NCI-H2171 (cell line): ENCODE measurements at regions not wholly inside any gene's neighbourhood (a gene's known extent, or its start where the extent isn't known, plus 50 kb on each side); places are given as distances from the start of the nearest gene placed in this dataset.

ENCODE experiments used
- DNase-seq: peaks from one replicate; lab custom pipeline; 2025; lab: John Stamatoyannopoulos, UW

DNA sequence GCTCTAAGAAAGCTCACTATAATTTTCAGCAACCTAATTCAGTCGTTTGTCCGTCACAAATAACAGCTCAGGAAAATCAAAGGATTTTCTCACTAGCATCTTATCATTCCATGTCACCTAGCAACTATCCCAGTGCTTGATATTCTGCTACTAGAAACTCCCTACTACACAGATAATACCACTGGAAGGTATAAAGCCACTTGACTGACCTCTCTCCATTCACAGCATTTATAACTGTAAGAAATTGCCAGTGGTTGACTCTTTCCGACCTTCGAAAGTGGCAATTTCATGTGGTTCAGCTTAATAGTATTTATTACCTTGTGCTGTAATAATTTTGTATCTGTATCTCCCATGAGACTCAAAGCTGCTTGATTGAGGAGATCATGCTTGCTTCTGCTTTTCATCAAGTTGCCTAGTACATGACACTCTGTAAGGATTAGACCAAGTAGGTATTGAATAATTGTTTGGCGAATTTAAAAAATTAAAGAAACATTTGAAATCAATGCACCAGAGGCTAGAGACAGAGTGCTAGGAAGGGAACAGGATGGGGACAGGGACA, 79.6 kb upstream of the TACR1 start:
- DNase-seq, result no peak

DNA sequence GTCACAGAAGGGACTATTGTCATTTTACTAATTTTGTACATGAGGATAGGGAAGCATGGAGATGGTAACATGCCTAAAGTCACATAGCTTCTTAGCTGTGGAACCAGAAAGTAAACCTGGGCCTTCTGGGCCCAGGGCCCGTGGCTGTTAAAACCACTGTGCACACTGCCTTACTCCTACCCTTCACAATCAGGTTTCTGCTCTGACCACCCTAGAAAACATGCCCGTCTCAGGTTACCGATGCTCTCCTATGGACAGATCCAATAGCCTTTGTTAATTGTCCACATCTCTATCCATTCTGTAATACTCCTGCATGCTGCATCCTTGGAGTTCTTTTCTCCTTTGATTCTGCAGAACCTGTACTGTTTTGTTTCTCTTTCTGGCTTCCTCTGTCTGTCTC, 79.0 kb upstream of the TACR1 start:
- DNase-seq, result no peak

DNA sequence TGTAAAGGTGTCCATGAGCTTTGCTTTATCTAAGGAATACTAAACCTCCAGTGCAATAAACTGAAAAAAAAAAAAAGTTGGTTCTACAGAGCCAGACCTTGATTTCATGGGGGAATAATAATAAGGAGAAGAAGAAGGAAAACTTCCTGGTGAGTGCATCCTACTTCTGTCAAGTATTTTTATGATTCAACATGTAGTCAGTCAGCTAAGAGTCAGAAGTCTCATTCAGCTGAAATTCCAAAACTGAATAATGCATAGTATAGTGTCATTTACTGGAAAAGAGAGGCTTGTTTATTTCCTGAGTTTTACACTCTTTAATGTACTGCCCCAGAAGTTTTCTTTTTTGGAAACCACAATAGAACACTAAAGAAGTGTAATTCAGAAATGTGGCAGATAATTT, 77.8 kb upstream of the TACR1 start:
- DNase-seq, result no peak

DNA sequence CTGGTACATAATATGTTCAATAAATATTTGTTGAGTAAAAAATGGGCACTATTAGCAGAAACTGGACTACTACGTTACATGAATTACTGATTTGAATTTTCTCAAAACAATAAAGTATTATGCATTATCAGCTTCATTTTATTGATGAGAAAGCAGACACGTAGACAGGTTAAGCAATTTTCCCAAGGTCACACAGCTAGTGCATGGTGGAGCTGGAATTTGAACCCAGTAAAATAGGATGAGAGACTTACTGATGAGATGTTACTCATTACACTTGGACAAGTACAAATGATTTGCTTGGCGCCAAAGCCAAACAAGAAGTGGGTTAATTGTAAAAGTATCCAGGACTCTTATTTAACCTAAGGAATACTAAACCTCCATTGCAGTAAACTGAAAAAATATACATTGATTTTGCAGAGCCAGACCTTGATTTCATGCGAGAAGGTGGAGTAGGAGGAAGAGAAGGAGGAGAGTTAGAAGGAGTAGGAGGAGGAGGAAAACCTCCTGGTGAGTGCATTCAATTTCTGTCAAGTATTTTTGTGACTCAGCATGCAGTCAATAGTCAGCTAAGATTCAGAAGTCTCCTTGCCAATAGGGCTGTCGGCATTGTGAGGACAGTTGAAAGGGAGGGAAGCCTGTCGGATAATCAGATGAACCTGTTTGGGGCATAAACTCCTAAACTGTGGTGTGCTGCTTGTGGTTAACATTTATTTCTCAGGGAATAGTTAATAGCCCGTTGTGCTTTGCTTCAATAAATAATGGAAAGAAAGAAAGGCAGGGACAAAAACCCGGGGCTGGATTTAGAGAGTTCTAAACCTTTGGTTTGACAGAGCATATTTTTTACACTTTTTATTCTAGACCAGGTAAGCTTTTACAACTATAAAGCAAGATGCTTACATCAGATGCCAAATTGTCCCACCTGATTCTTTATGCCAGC, 77.0 kb upstream of the TACR1 start:
- no peak for DNase-seq

DNA sequence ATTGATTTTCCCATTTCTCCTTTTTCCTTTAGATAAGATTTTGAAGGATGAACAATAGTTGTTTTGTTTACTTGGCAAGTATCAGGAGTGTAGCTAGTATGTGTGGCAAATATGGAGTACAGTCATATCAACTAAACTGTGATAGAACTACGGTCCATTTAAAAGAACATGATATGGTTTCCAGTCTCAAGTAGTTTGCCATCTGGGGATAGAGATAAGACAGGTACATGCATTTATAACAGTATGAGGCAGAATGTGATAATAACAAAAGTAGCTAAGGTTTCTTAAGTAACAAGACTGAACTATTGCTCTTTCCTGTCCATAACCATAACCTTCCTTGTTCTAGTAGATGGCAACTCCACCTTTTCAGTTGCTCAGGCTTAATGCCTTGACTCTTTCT, 75.6 kb upstream of the TACR1 start:
- DNase-seq, result no peak

DNA sequence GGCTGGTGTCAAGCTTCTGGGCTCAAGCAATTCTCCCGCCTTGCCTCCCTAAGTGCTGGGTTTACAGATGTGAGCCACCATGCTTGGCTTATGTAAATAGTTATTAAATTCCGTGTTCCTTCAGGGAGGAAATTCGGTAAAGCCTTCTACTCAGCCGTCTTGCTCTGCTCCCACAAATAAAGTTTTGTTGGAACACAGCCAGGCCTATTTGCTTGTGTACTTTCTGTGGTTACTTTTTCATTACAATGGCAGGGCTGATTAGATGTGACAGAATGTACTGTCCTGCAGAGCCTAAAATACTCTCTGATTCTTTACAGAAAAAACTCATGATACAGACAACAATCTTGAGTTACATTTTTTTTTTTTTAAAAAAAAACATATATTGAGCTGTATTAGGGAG, 68.8 kb upstream of the TACR1 start:
- no peak for DNase-seq

DNA sequence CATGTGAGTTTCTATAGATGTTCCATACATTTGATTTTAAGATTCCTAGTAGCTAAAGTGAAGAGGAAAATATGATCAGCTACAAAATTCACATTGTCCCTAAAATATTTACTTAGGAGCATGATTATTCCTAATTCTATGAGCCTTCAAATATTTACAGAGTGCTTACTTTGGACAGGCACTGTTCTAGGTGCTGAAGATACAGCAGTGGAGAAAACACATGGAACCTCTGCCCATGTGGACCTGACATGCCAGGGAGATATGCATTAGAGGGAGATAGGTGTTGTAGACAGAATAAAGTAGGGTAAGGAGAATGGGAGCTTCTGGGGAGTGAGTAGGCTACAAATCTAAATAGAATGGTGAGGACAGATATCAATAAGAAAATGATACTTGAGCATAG, 62.6 kb upstream of the TACR1 start:
- DNase-seq, result no peak

DNA sequence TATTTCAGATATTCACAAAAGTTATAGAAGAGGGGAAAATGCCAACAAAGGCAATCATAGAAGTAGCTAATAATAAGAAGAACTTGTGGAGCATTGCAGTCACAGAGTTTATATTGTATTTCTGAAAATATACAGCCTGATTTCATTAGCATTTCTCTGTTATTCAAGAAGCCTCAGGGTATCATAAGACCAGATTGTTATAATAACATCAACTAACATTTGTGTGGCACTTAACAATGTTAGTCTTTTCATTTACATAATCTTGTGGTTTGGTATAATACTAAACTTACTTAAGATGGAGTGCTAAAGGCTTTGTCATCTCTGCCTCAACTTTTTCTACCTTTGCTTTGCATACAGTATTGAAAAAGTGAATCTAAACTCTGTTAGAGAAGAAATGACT, 61.6 kb upstream of the TACR1 start:
- DNase-seq, result no peak

DNA sequence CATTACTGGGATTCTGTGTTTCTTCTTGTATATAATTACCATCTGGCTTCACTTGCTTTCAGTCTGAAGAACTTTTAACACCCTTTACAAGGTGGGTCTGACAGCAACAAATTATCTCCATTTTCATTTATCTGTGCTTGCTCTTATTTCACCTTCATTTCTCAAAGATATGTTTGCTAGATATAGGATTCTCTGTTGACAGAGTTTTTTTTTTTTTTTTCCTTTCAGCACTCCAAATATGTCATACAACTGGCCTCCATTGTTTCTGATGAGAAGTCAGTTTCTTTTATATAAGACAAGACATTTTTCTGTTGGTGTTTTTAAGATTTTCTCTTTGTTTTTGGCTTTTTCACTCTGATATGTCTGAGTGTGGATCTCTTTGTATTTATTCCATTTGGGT, 59.3 kb upstream of the TACR1 start:
- DNase-seq, result no peak

DNA sequence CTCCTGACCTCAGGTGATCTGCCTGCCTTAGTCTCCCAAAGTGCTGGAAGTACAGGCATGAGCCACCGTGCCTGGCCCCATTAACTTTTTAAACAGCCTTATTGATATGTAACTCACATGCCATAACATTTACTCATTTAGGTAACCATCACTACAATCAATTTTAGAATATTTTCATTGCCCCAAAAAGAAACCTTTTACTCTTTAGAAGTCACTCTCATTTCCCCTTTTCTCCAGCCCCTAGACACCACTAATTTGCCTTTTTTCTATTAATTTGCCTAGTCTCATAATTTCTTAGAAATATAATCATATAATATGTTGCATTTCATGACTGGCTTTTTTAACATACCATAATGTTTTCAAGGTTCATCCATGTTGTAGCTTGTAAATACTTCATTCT, 57.2 kb upstream of the TACR1 start:
- no peak for DNase-seq

DNA sequence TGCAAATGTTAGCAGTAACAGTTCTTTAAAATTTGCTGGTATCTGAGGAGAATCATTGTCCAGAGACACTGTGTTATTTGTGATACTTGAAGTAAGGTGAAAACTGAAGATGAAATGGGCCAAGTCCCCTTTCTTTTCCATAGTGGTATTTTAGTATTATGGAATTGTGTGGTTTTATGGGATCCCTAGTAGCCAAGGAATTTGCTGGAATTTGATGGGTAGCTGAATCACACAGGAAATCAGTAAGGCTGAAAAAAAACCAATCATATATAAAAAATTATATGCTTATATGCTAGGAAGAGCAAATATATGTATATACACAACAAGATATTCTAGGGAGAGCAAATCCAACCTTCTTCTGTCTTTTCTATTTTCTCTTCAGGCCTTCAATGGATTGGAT, 54.2 kb upstream of the TACR1 start:
- no peak for DNase-seq

DNA sequence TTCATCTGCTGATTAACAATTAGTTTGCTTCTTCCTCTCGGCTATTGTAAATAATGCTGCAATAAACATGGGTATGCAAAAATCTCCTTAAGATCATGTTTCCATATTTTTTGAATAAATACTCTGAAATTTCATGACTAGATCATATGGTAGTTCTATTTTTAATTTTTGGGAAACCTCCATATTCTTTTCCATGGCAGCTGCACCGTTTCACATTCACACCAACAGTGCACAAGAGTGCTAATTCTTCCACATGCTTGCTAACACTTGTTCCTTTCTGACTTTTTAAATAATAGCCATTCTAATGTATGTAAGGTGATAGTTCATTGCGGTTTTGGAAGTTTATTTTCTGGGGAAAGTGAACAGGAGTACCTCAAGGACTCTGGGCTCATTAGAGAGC, 52.6 kb upstream of the TACR1 start:
- DNase-seq, result no peak
